Colonic mucosa (tissue), 4 donors: ENCODE measurements at regions not wholly inside any gene's neighbourhood (a gene's known extent, or its start where the extent isn't known, plus 50 kb on each side); places are given as distances from the start of the nearest gene placed in this dataset.

Experiments used
- DNase-seq: peaks from one replicate; pipeline ENCODE4 v3.0.0-alpha.2; 2020
- H3K27ac ChIP-seq: fragments of 200-600 bp; one replicate; pipeline ENCODE4 v1.8.0; 2021
- H3K27me3 ChIP-seq: fragments of 200-600 bp; one replicate; pipeline ENCODE4 v1.8.0; 2021
- H3K36me3 ChIP-seq: fragments of 200-600 bp; one replicate; pipeline ENCODE4 v1.8.0; 2021
- H3K4me1 ChIP-seq: fragments of 200-600 bp; one replicate; pipeline ENCODE4 v1.8.0; 2021; ENCODE audit warnings: mild to moderate bottlenecking
- H3K4me3 ChIP-seq: fragments of 200-600 bp; one replicate; pipeline ENCODE4 v1.8.0; 2021
- H3K9ac ChIP-seq, 2 donors: one replicate each; pipeline ENCODE4 v1.7.0; 2013; ENCODE audit warnings: control low read depth in 2 of 2, low read depth in 2 of 2, low read length in 2 of 2
- H3K9me3 ChIP-seq: fragments of 200-600 bp; one replicate; pipeline ENCODE4 v1.8.0; 2021
- CTCF ChIP-seq: fragments of 200-600 bp; IDR thresholded peaks from one replicate; pipeline ENCODE4 v1.8.0; 2022; ENCODE audit warnings: antibody characterized with exemption, mild to moderate bottlenecking
- intact Hi-C: fragments of 100-400 bp; cut with DNase I; formaldehyde crosslinking; loops from one replicate; pipeline ENCODE4 v1.14.1; 2022
- donor health status: healthy.
- donor health status: DM: no; HTN: no; CAD: no.
- donor health status: DM: no; HTN: no; CAD: no.

GRCh38 chr20:4573564-4574355 lies 112.5 kb upstream of the PRNP start:
- TF ChIP-seq CTCF: no peak
- Histone ChIP-seq H3K4me1 (no peaks in the 10 kb centered on the region), H3K9me3 (no peaks in the 10 kb centered on the region), H3K27me3 (no peaks in the 10 kb centered on the region), H3K36me3 (no peaks in the 10 kb centered on the region), H3K27ac (no peak overlapping the region), H3K4me3 (no peak overlapping the region), H3K9ac (no peak overlapping the region)
- DNase-seq: no peak
- intact Hi-C loops: no loop called here

- Histone ChIP-seq H3K27me3 (no peaks in the 10 kb centered on the region), H3K27ac (no peak overlapping the region), H3K4me1 (no peaks in the 10 kb centered on the region), H3K9ac (no peak overlapping the region), H3K4me3 (no peak overlapping the region), H3K36me3 (no peaks in the 10 kb centered on the region), H3K9me3 (no peaks in the 10 kb centered on the region)
- no peak for DNase-seq
- TF ChIP-seq CTCF: no peak
- intact Hi-C loops: no loop called here
Measured at GRCh38 chr20:4571759-4572531, 114.3 kb upstream of the PRNP start.

GRCh38 chr20:4569865-4570264 lies 116.4 kb upstream of the PRNP start:
- intact Hi-C loops: no loop called here
- no peak for TF ChIP-seq CTCF

GRCh38 chr20:4569092-4569491 lies 117.2 kb upstream of the PRNP start:
- Histone ChIP-seq H3K27ac (no peak overlapping the region), H3K36me3 (no peaks in the 10 kb centered on the region), H3K4me3 (no peak overlapping the region), H3K9ac (no peak overlapping the region), H3K4me1 (no peaks in the 10 kb centered on the region), H3K9me3 (no peaks in the 10 kb centered on the region), H3K27me3 (no peaks in the 10 kb centered on the region)
- intact Hi-C loops: no loop called here
- no peak for DNase-seq
- no peak for TF ChIP-seq CTCF

More at GRCh38 chr20:4569865-4570264, 116.4 kb upstream of the PRNP start:
- H3K27me3 ChIP-seq: no peaks in the 10 kb centered on the region
- no peaks in the 10 kb centered on the region for H3K36me3 ChIP-seq
- H3K9me3 ChIP-seq: no peaks in the 10 kb centered on the region
- no peak overlapping the region for H3K9ac ChIP-seq
- no peak overlapping the region for H3K4me3 ChIP-seq
- no peak overlapping the region for H3K27ac ChIP-seq
- DNase-seq: no peak
- H3K4me1 ChIP-seq: no peaks in the 10 kb centered on the region

- no peaks in the 10 kb centered on the region for H3K4me1 ChIP-seq
- H3K4me3 ChIP-seq: no peak overlapping the region
- no peak for DNase-seq
- H3K36me3 ChIP-seq: no peaks in the 10 kb centered on the region
- H3K9ac ChIP-seq: no peak overlapping the region
- H3K9me3 ChIP-seq: no peaks in the 10 kb centered on the region
- no peak for TF ChIP-seq CTCF
- H3K27me3 ChIP-seq: no peaks in the 10 kb centered on the region
- intact Hi-C loops: no loop called here
- H3K27ac ChIP-seq: no peak overlapping the region
Measured at GRCh38 chr20:4568361-4568959, 117.8 kb upstream of the PRNP start.
